ENCODE measurements at regions not wholly inside any gene's neighbourhood (a gene's known extent, or its start where the extent isn't known, plus 50 kb on each side); places are given as distances from the start of the nearest gene placed in this dataset.
"Not testable (repeated sequence)": the region's sequence is repeated elsewhere in the genome, so short reads cannot be mapped to it uniquely, and the experiment has no call there.

DNA sequence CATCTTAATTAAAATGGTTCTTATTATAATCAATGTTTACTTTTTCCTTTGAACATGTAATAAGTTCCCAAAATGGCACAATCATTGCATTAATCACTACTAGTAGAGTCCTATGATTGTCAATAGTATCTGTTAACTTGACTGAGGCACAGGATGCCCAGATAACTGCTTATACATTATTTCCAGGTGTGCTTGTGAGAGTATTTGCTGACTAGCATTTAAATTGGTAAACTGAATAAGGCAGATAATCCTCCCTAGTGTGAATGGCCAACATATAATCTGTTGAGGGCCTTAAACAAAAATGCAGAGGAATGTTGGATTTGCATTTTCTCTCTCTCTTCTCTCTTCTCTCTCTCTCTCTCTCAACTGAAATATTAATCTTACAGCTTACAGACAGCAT, 999.3 kb upstream of the TMPRSS15 start:
- TF ChIP-seq GATA1 (IDR thresholded peaks at IDR 0.05; ENCODE audit: low read depth, low read length) (no peak), POLR2A (IDR thresholded peaks at IDR 0.05; ENCODE audit: low read length) (no peak)
- DNase-seq = no peak

DNA sequence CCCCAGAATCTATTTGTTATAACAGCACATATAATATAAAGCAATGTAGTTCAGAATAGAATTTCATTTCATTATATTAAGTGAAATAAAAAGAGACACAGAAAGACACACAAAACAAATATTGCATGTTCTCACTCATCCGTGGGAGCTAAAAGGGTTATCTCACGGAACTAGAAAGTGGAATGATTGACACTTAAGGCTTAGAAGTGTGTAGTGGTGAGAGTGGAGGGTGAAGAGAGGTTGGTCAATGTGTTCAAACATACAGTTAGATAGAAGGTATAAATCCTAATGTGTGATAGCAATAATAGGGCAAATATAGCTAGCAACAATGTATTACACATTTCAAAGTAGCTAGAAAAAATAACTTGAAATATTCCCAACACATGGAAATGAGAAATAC, 1001.7 kb upstream of the TMPRSS15 start:
- DNase-seq = no peak
- TF ChIP-seq POLR2A (IDR thresholded peaks at IDR 0.05; ENCODE audit: low read length) (no peak), GATA1 (IDR thresholded peaks at IDR 0.05; ENCODE audit: low read depth, low read length) (no peak)

DNA sequence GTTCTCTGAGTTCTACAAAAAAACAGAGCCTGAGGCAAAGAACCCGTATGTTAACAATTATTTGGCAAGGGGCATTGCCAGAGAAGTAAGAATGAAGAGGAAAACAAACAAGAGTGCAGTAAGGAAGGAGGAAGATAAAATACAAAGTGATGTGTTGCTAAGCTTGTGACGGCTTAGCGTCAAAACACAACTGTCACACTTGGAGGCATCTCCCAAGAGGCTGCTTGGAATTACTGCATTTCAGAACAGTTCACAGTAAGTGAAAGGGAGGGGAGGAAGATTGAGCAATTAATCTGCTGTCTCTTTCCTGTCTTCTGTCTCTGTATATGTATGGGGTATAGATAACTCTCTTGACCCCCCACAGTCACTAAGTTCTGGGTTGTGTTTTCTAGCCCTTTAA, 1017.0 kb upstream of the TMPRSS15 start:
- TF ChIP-seq GATA1 (IDR thresholded peaks at IDR 0.05; ENCODE audit: low read depth, low read length) (no peak), POLR2A (IDR thresholded peaks at IDR 0.05; ENCODE audit: low read length) (no peak)
- DNase-seq = no peak

DNA sequence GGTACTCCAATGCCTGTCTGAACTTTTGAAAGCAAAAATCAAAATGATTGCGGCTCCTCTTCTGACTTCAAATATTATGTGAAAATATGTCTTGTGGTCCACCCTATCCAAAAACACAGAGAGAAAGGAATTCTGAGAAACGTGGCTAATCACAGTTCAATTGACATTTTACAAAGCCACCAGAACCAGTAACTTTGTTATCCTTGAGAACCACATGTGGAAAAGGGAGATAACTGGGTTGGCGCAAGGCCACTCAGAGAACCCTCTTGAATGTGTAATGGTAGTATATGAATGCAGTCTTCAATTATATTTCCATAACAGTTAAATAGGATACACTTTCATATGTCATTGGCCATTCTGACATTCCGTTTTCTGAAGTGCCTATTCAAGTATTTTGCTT, 1030.0 kb upstream of the TMPRSS15 start:
- TF ChIP-seq GATA1 (IDR thresholded peaks at IDR 0.05; ENCODE audit: low read depth, low read length) (no peak), POLR2A (IDR thresholded peaks at IDR 0.05; ENCODE audit: low read length) (no peak)
- DNase-seq = peak; percentile 91 to 95

DNA sequence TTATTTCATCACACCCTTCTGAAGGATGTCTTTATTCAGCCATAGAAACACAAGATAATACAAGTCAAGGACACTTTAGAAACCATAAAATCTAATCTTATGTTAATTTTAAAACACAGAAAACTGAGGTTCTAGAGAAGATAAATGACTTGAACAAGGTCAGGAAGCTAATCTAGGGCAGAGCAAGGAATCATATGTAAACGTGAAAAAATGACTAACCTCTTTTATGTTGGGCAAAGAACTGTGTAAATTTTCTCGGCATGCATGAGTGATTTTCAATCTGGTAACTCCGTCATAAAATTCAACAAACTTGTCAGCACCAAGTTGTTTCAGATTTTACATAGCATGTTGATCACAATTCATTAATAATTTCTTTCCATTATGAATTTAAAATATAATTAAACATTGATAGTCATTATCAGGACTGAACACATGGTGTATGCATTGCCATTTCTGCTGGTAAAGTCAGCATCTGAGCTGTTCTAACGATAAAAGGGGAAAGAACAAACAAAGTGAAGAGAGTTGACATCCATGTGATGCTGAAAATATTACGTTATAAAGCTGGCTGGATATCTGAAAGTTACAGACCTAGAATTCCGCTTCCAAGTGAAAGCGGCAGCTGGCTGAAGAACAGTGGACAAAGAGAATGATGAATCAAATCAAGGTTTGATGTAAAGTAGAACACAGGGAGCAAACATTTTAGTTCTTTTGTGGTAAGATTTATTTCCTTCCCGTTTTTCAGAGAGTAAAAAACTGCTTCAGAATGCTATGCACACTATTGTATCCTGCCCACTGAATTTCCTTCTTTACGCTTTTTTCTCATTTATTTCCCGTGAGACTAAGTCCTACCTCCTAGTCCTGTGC, 1037.4 kb upstream of the TMPRSS15 start:
- TF ChIP-seq GATA1 (IDR thresholded peaks at IDR 0.05; ENCODE audit: low read depth, low read length) = no peak
- TF ChIP-seq POLR2A (IDR thresholded peaks at IDR 0.05; ENCODE audit: low read length) = no peak
- peak; percentile 54 to 64 for DNase-seq

DNA sequence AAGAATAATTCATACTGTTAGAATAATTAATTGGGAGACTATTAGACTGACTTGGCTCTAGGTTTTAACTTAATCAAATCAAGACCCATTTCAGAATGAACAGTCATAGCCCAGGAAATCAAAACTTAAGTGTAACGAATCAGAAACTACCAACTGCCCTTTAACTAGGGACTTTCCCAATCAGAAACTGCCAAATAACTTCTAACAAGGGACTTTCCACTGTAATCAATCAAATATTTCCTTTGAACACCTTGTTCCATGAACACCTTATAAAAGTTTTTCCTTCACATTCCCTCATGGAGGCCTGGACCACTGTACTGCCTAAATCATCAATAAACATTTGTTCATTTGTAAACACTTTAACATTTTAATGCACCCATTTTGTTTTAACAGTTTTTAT, 1054.7 kb upstream of the TMPRSS15 start:
- TF ChIP-seq GATA1 (IDR thresholded peaks at IDR 0.05; ENCODE audit: low read depth, low read length) = no peak
- no peak for TF ChIP-seq POLR2A (IDR thresholded peaks at IDR 0.05; ENCODE audit: low read length)
- no peak for DNase-seq

DNA sequence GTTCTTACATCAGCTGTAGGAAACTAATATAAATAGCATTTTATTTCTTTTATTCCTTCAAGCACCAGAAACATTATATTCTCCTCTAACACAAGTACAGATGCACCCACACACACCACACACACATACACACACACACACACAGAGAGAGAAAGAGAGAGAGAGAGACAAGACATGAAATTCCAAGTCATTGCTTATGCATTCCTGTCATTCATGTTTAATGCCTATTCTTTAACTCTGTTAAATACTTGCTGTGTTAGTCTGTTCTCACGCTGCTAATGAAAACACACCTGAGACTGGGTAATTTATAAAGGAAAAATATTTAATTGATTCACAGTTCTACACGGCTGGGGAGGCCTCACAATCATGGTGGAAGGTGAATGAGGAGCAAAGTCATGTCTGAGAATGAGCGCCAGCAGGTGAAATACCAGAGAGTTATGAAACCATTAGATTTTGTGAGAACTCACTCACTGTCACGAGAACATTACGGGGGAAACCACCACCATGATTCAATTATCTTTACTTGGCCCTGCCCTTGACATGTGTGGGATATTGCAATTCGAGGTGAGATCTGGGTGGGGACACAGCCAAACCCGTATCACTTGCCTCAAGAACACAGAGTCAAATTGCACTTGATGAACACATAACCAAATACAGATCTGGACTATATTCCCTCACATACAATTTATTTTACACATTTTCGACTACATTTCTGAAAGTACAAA, 1058.1 kb upstream of the TMPRSS15 start:
- DNase-seq = peak; percentile 14 to 30
- TF ChIP-seq GATA1 (IDR thresholded peaks at IDR 0.05; ENCODE audit: low read depth, low read length) = no peak
- no peak for TF ChIP-seq POLR2A (IDR thresholded peaks at IDR 0.05; ENCODE audit: low read length)

DNA sequence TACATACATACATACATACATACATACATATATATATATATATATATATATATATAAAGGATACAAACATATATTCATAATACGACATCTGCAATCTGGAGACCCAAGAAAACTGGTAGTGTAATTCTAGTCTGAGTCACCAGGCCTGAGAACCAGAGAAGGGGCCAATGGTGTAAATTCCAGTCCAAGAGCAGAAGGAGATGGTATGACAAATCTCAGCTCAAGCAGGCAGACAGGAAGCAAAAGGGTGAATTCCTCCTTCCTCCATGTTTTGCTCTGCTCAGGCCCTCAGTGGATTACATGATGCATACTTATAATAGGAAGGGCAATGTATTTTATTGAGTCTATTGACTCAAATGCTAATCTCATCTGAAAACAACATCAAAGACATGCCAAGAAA, 1060.4 kb upstream of the TMPRSS15 start:
- TF ChIP-seq POLR2A (IDR thresholded peaks at IDR 0.05; ENCODE audit: low read length) (no peak), GATA1 (IDR thresholded peaks at IDR 0.05; ENCODE audit: low read depth, low read length) (no peak)

DNA sequence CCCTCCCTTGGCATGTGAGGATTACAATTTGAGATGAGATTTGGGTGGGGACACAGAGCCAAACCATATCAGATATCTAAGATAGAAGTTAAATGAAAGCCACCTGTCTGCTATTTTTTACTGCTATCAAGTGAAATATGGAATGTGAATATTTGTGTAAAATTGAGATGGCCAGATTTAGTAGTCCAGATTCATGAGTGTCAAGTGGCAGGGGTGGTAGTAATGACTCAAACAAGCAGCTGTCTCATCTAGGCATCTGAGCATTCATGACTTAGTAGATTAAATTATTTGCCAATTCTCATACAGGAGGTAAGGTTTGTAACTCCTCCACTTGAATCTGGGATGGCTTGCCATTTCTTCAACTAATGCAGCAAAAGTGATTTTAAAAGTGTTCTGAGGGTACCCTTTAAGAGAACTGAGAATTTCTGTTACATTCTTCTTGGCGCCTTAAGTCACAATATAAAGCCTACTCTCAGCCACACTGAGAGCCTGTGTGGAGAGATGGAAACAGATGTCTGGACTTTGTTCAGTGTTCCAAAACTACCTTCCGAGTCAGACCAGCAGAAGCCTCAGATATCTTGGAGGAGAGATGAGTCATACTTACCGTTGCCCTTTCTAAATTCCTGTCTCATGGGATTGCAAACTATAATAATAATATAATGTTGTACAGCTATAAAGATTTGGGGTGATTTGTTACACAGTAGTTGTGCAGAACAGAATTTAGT, 1065.6 kb upstream of the TMPRSS15 start:
- no peak for DNase-seq
- TF ChIP-seq POLR2A (IDR thresholded peaks at IDR 0.05; ENCODE audit: low read length) (no peak), GATA1 (IDR thresholded peaks at IDR 0.05; ENCODE audit: low read depth, low read length) (no peak)

More for the DNA sequence above, 1060.4 kb upstream of the TMPRSS15 start:
- no peak for DNase-seq

DNA sequence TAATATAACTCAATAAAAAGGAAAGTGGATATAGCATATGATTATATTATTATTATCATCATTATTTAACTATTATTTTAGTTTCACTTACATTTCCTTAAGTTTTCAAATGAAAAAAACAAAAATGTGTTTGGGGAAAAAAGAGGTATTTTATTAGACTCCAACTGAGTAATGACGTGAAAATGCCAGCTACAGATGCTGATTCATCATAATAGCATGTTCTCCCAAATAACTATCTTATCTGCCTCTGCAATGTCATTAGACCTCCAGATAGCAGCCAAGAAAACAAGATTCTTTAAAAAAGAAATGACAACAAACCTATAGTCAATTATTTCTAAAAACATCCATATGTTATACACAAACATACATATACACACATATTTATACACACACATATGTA, 1071.9 kb upstream of the TMPRSS15 start:
- TF ChIP-seq POLR2A (IDR thresholded peaks at IDR 0.05; ENCODE audit: low read length) = no peak
- peak; percentile 27 to 54 for DNase-seq

DNA sequence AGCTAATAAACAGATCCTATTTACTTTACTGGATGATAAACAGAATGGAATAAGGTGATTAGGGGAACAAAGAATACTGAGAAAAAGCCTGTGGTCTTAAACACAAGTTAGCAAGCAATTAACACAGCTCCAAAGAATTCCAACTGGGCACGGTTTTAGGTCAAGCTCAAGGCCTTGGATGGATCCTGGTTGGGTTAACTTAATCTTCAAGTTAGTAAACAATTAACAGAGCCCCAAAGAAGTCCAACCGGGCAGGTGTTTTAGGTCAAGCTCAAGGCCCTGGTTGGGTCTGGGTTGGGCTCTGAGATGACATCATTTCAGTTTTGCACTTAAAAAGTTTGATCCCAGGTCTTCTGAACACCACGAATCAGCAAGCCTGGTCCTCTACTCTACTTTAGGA, 1086.3 kb upstream of the TMPRSS15 start:
- DNase-seq = no peak
- TF ChIP-seq GATA1 (IDR thresholded peaks at IDR 0.05; ENCODE audit: low read depth, low read length) (no peak), POLR2A (IDR thresholded peaks at IDR 0.05; ENCODE audit: low read length) (no peak)

DNA sequence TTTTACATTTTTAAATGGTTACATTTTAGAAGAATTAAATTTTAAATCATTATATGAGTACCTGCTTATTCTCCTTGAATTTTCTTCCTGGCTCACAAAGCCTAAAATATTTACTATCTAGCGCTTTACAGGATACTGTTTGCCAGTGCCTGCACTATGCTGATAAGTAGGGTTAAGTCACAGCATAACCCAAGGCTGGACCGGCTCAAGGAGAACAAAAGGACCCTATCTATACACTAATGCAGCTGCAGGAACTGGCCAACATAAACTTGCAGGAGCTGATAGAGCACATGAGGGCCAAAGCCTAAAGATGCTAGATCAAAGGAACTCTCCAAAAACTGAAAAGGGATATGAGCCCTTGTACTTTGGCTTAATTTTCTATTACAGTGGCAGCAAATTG, 1086.9 kb upstream of the TMPRSS15 start:
- no peak for TF ChIP-seq POLR2A (IDR thresholded peaks at IDR 0.05; ENCODE audit: low read length)
- TF ChIP-seq GATA1 (IDR thresholded peaks at IDR 0.05; ENCODE audit: low read depth, low read length) = peak; percentile 23
- peak; percentile 84 to 96 for DNase-seq

DNA sequence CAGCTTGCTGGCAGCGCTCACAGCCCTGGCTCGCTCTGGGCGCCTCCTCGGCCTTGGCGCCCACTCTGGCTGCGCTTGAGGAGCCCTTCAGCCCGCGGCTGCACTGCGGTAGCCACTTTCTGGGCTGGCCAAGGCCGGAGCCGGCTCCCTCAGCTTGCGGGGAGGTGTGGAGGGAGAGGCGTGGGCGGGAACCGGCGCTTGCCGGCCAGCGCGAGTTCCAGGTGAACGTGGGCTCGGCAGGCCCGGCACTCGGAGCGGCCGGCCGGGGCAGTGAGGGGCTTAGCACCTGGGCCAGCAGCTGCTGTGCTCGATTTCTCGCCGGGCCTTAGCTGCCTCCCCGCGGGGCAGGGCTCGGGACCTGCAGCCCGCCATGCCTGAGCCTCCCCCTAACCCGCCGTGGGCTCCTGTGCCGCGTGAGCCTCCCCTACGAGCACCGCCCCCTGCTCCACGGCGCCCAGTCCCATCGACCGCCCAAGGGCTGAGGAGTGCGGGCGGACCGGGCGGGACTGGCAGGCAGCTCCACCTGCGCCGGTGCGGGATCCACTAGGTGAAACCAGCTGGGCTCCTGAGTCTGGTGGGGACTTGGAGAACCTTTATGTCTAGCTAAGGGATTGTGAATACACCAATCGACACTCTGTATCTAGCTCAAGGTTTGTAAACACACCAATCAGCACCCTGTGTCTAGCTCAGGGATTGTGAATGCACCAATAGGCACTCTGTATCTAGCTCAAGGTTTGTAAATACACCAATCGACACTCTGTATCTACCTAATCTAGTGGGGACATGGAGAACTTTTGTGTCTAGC, 1090.1 kb upstream of the TMPRSS15 start:
- DNase-seq = not testable (repeated sequence)
